GM12878 (cell line): ENCODE measurements at regions not wholly inside any gene's neighbourhood (a gene's known extent, or its start where the extent isn't known, plus 50 kb on each side); places are given as distances from the start of the nearest gene placed in this dataset.

Experiments used
- ATAC-seq: fragments of 200-7000 bp; cut with Tn5 transposase; 3 replicates; pipeline ENCODE4 v1.9.1; 2020; ENCODE audit warnings: mild to moderate bottlenecking, moderate library complexity
- BruUV-seq: library from RNA; stranded (reverse); fragments of 400-500 nt; replicated peaks from 2 replicates; lab custom pipeline; 2021; lab: Mats Ljungman, UMichigan
- CTCF ChIA-PET: fragments of 300-600 bp; sonication (Branson Sonifier 250); formaldehyde crosslinking; extraction: SDS; loops from one replicate; lab custom pipeline; 2021; ENCODE audit warnings: inconsistent platforms; lab: Yijun Ruan, JAX
- POLR2A ChIA-PET: fragments of 350-600 bp; formaldehyde crosslinking; extraction: SDS; loops from one replicate; lab custom pipeline; 2021; ENCODE audit warnings: inconsistent platforms; lab: Charles Lee
- RAD21 ChIA-PET: fragments of 300-600 bp; sonication (Branson Sonifier 250); formaldehyde crosslinking; loops from one replicate; lab custom pipeline; 2023; ENCODE audit warnings: antibody characterized with exemption; ENCODE audit not compliant: unreplicated experiment; lab: Charles Lee
- SMC1A ChIA-PET: fragments of 300-600 bp; sonication (Branson Sonifier 250); formaldehyde crosslinking; loops from one replicate; lab custom pipeline; 2023; ENCODE audit not compliant: unreplicated experiment, uncharacterized antibody; lab: Charles Lee
- DNase-seq: peaks from one replicate; pipeline ENCODE4 v3.0.0-alpha.2; 2011; ENCODE audit warnings: low read depth, low spot score
- FAIRE-seq: peaks from 3 replicates; lab custom pipeline; 2011; peaks lifted over from hg19 to GRCh38; lab: Jason Lieb, UNC
- H2AFZ ChIP-seq: 2 replicates; pipeline ENCODE4 v1.6.0; 2011; ENCODE audit warnings: low read depth, low read length, control low read depth; ENCODE audit not compliant: control insufficient read depth
- H3K27ac ChIP-seq: 2 replicates; pipeline ENCODE4 v1.5.1; 2011; ENCODE audit warnings: control low read depth; ENCODE audit not compliant: control insufficient read depth, insufficient read depth
- H3K27me3 ChIP-seq, 2 experiments: replicated peaks in 1 of 2; 2 replicates each; pipeline versions ENCODE4 v1.6.0 to v1.6.1; 2011; ENCODE audit warnings: low read length in 1 of 2; ENCODE audit not compliant: control insufficient read depth in 2 of 2, insufficient read depth in 2 of 2
- H3K36me3 ChIP-seq, 2 experiments: 2 replicates each; pipeline ENCODE4 v1.5.1; 2011; ENCODE audit warnings: low read length in 1 of 2; ENCODE audit not compliant: control insufficient read depth in 2 of 2, insufficient read depth in 2 of 2
- H3K4me1 ChIP-seq: 2 replicates; pipeline ENCODE4 v1.6.1; 2011; ENCODE audit warnings: mild to moderate bottlenecking, low read length, moderate library complexity, mixed read lengths; ENCODE audit not compliant: control insufficient read depth, insufficient read depth
- H3K4me2 ChIP-seq: 2 replicates; pipeline ENCODE4 v1.6.0; 2011; ENCODE audit warnings: control low read depth; ENCODE audit not compliant: control insufficient read depth, insufficient read depth
- H3K4me3 ChIP-seq: fragments of 200-600 bp; sonication (generic); 2 replicates; pipeline ENCODE4 v1.5.1; 2016
- H3K79me2 ChIP-seq: 2 replicates; pipeline ENCODE4 v1.6.0; 2011; ENCODE audit warnings: low read length; ENCODE audit not compliant: control insufficient read depth, insufficient read depth
- H3K9ac ChIP-seq: 2 replicates; pipeline ENCODE4 v1.8.0; 2011; ENCODE audit warnings: low read length, control low read depth, mixed read lengths; ENCODE audit not compliant: control insufficient read depth, insufficient read depth
- H3K9me3 ChIP-seq: replicated peaks from 3 replicates; pipeline ENCODE4 v1.5.1; 2011; ENCODE audit warnings: mild to moderate bottlenecking, low read length; ENCODE audit not compliant: control insufficient read depth, insufficient read depth
- H4K20me1 ChIP-seq: 2 replicates; pipeline ENCODE4 v1.6.0; 2011; ENCODE audit not compliant: control insufficient read depth, insufficient read depth
- ESRRA ChIP-seq: IDR thresholded peaks from 2 replicates; pipeline ENCODE4 v1.6.1; 2012; ENCODE audit warnings: mild to moderate bottlenecking, low read length, improper control_type of control experiment
- FOXK2 ChIP-seq: fragments of 450-650 bp; IDR thresholded peaks from 2 replicates; pipeline ENCODE4 v1.6.1; 2017; ENCODE audit warnings: mild to moderate bottlenecking, moderate library complexity
- HDAC6 ChIP-seq: fragments of 200-600 bp; sonication (generic); IDR thresholded peaks from one replicate; pipeline ENCODE4 v1.8.0; 2017; ENCODE audit warnings: antibody characterized with exemption; ENCODE audit not compliant: unreplicated experiment
- HDGF ChIP-seq: fragments of 450-650 bp; IDR thresholded peaks from 2 replicates; pipeline ENCODE4 v1.6.1; 2016; ENCODE audit warnings: antibody characterized with exemption
- IKZF1 ChIP-seq: fragments of 450-650 bp; conservative IDR thresholded peaks from 2 replicates; pipeline ENCODE4 v1.6.1; 2017; ENCODE audit warnings: antibody characterized with exemption, mild to moderate bottlenecking
- NBN ChIP-seq: fragments of 450-650 bp; IDR thresholded peaks from 2 replicates; pipeline ENCODE4 v1.6.1; 2016
- NFYB ChIP-seq: IDR thresholded peaks from 2 replicates; pipeline ENCODE4 v1.6.1; 2011; ENCODE audit warnings: low read depth, mild to moderate bottlenecking, low read length, improper control_type of control experiment, moderate library complexity; ENCODE audit not compliant: insufficient read depth
- NR2F1 ChIP-seq: fragments of 450-650 bp; conservative IDR thresholded peaks from 2 replicates; pipeline ENCODE4 v1.6.1; 2017; ENCODE audit warnings: mild to moderate bottlenecking
- NRF1 ChIP-seq: conservative IDR thresholded peaks from 2 replicates; pipeline ENCODE4 v1.6.1; 2011; ENCODE audit warnings: mild to moderate bottlenecking, low read depth, low read length, improper control_type of control experiment
- PAX8 ChIP-seq: fragments of 450-650 bp; IDR thresholded peaks from 2 replicates; pipeline ENCODE4 v1.6.1; 2017; ENCODE audit warnings: mild to moderate bottlenecking, moderate library complexity
- POLR2AphosphoS2 ChIP-seq: IDR thresholded peaks from 2 replicates; pipeline ENCODE4 v1.6.1; 2011; ENCODE audit warnings: low read depth, mild to moderate bottlenecking, low read length, improper control_type of control experiment, moderate library complexity
- SPI1 ChIP-seq: IDR thresholded peaks from 2 replicates; pipeline ENCODE4 v1.6.1; 2011; ENCODE audit warnings: low read depth, mild to moderate bottlenecking, low read length, moderate library complexity, borderline replicate concordance; ENCODE audit not compliant: insufficient read depth
- SUZ12 ChIP-seq: fragments of 200-600 bp; sonication (generic); IDR thresholded peaks from one replicate; pipeline ENCODE4 v1.6.1; 2018; ENCODE audit warnings: antibody characterized with exemption, mild to moderate bottlenecking; ENCODE audit not compliant: unreplicated experiment
- YBX1 ChIP-seq: fragments of 450-650 bp; IDR thresholded peaks from 2 replicates; pipeline ENCODE4 v1.6.1; 2016; ENCODE audit warnings: antibody characterized with exemption
- ZNF384 ChIP-seq: IDR thresholded peaks from 2 replicates; pipeline ENCODE4 v1.6.1; 2012; ENCODE audit warnings: low read depth, mild to moderate bottlenecking, low read length, improper control_type of control experiment, borderline replicate concordance
- WGBS: methylation state at CpG from one replicate; pipeline ENCODE4 v1.1.6; 2016; ENCODE audit warnings: low lambda C conversion rate; ENCODE audit not compliant: insufficient replicate concordance, insufficient coverage; ENCODE audit errors: missing lambda C conversion rate; 5-methylcytosine and 5-hydroxymethylcytosine counted together
- in situ Hi-C: fragments of 300-500 bp; cut with MboI; formaldehyde crosslinking; loops from 9 replicates; pipeline ENCODE4 v1.14.3; 2018; ENCODE audit warnings: mixed read lengths
- intact Hi-C: fragments of 100-400 bp; cut with micrococcal nuclease; formaldehyde crosslinking; loops from one replicate; pipeline ENCODE4 v1.14.2; 2022; ENCODE audit not compliant: unreplicated experiment
- TF ChIP-seq, protein P1 (sequence below): IDR thresholded peaks from 2 replicates; pipeline ENCODE4 v1.6.1; 2011; ENCODE audit warnings: borderline replicate concordance, low read depth, mild to moderate bottlenecking, moderate library complexity, mixed read lengths, low read length; ENCODE audit not compliant: insufficient read depth; ENCODE audit errors: extremely low read length
- TF ChIP-seq, protein P2 (sequence below): fragments of 450-650 bp; IDR thresholded peaks from 2 replicates; pipeline ENCODE4 v1.6.1; 2016; ENCODE audit warnings: mild to moderate bottlenecking, moderate library complexity, borderline replicate concordance
- TF ChIP-seq, protein P3 (sequence below): IDR thresholded peaks from 2 replicates; pipeline ENCODE4 v1.6.1; 2011; ENCODE audit warnings: low read depth, mild to moderate bottlenecking, low read length, moderate library complexity, borderline replicate concordance; ENCODE audit errors: extremely low read depth
- TF ChIP-seq, protein P4 (sequence below): fragments of 450-650 bp; IDR thresholded peaks from 2 replicates; pipeline ENCODE4 v1.6.1; 2016; ENCODE audit warnings: mild to moderate bottlenecking
- TF ChIP-seq, protein P5 (sequence below): IDR thresholded peaks from 2 replicates; pipeline ENCODE4 v1.6.1; 2012; ENCODE audit warnings: low read depth, low read length, improper control_type of control experiment

DNA sequence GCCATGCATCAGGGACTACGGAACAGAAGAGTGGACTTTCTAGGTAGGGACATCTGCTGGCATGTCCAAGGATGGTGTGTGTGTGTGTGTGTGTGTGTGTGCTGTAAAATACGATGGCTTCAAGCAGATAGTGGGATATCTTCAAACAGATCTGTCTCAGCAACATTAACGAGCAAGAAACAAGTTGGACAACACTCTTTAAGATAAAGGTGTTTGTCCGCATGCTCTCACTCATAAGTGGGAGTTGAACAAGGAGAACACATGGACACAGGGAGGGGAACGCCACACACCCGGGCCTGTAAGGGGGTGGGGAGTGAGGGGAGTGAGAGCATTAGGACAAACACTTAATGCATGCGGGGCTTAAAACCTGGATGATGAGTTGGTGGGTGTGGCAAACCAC is 89.8 kb upstream of the AKR1E2 start:
- Histone ChIP-seq H3K9me3 (no peaks in the 10 kb centered on the region), H4K20me1 (no peaks in the 10 kb centered on the region), H3K9ac (no peak overlapping the region), H2AFZ (no peak overlapping the region), H3K4me1 (no peaks in the 10 kb centered on the region), H3K79me2 (no peaks in the 10 kb centered on the region), H3K27ac (no peak overlapping the region), H3K4me3 (no peak overlapping the region), H3K36me3 (no peaks in the 10 kb centered on the region), H3K27me3 (no peaks in the 10 kb centered on the region), H3K4me2 (no peak overlapping the region)
- FAIRE-seq (no peak), ATAC-seq (no peak), DNase-seq (no peak)
- RAD21 ChIA-PET, result no interaction called here
- SMC1A ChIA-PET, result no interaction called here
- in situ Hi-C loops (no loop called here), intact Hi-C loops (no loop called here)
- no TSS peak for BruUV-seq
- WGBS, result 24% methylated on average over 7 of the region's 7 CpGs
- POLR2A ChIA-PET, result no interaction called here
- TF ChIP-seq YBX1 (no peak), NBN (no peak), ESRRA (no peak), SPI1 (no peak), POLR2AphosphoS2 (no peak), HDGF (no peak), ZNF384 (no peak), PAX8 (no peak), SUZ12 (no peak), IKZF1 (no peak), HDAC6 (no peak), FOXK2 (no peak), NFYB (no peak), NRF1 (no peak), NR2F1 (no peak)
- TF ChIP-seq, protein P1, sequence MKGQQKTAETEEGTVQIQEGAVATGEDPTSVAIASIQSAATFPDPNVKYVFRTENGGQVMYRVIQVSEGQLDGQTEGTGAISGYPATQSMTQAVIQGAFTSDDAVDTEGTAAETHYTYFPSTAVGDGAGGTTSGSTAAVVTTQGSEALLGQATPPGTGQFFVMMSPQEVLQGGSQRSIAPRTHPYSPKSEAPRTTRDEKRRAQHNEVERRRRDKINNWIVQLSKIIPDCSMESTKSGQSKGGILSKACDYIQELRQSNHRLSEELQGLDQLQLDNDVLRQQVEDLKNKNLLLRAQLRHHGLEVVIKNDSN, result no peak
- TF ChIP-seq, protein P2, sequence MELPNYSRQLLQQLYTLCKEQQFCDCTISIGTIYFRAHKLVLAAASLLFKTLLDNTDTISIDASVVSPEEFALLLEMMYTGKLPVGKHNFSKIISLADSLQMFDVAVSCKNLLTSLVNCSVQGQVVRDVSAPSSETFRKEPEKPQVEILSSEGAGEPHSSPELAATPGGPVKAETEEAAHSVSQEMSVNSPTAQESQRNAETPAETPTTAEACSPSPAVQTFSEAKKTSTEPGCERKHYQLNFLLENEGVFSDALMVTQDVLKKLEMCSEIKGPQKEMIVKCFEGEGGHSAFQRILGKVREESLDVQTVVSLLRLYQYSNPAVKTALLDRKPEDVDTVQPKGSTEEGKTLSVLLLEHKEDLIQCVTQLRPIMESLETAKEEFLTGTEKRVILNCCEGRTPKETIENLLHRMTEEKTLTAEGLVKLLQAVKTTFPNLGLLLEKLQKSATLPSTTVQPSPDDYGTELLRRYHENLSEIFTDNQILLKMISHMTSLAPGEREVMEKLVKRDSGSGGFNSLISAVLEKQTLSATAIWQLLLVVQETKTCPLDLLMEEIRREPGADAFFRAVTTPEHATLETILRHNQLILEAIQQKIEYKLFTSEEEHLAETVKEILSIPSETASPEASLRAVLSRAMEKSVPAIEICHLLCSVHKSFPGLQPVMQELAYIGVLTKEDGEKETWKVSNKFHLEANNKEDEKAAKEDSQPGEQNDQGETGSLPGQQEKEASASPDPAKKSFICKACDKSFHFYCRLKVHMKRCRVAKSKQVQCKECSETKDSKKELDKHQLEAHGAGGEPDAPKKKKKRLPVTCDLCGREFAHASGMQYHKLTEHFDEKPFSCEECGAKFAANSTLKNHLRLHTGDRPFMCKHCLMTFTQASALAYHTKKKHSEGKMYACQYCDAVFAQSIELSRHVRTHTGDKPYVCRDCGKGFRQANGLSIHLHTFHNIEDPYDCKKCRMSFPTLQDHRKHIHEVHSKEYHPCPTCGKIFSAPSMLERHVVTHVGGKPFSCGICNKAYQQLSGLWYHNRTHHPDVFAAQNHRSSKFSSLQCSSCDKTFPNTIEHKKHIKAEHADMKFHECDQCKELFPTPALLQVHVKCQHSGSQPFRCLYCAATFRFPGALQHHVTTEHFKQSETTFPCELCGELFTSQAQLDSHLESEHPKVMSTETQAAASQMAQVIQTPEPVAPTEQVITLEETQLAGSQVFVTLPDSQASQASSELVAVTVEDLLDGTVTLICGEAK, result no peak
- TF ChIP-seq, protein P3, sequence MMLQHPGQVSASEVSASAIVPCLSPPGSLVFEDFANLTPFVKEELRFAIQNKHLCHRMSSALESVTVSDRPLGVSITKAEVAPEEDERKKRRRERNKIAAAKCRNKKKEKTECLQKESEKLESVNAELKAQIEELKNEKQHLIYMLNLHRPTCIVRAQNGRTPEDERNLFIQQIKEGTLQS, result no peak
- TF ChIP-seq, protein P4, sequence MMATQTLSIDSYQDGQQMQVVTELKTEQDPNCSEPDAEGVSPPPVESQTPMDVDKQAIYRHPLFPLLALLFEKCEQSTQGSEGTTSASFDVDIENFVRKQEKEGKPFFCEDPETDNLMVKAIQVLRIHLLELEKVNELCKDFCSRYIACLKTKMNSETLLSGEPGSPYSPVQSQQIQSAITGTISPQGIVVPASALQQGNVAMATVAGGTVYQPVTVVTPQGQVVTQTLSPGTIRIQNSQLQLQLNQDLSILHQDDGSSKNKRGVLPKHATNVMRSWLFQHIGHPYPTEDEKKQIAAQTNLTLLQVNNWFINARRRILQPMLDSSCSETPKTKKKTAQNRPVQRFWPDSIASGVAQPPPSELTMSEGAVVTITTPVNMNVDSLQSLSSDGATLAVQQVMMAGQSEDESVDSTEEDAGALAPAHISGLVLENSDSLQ, result no peak
- TF ChIP-seq, protein P5, sequence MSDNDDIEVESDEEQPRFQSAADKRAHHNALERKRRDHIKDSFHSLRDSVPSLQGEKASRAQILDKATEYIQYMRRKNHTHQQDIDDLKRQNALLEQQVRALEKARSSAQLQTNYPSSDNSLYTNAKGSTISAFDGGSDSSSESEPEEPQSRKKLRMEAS, result no peak
- CTCF ChIA-PET, result no interaction called here
